CD14-positive monocyte (primary cell): ENCODE measurements at regions not wholly inside any gene's neighbourhood (a gene's known extent, or its start where the extent isn't known, plus 50 kb on each side); places are given as distances from the start of the nearest gene placed in this dataset.
A peak's percentile ranks its signal among the peaks of the same experiment; 100 is the strongest.

Experiments
- DNase-seq, 3 donors: peaks; one replicate each; pipeline ENCODE4 v3.0.0-alpha.2; 2011 to 2022
- H2AFZ ChIP-seq: 2 replicates; pipeline ENCODE4 v1.6.0; 2012; ENCODE audit warnings: mild to moderate bottlenecking, low read depth, low read length, inconsistent platforms; ENCODE audit not compliant: insufficient read depth, poor library complexity, severe bottlenecking
- H3K27ac ChIP-seq, 2 donors: 1 replicate in 1 of 2; 2 replicates in 1 of 2; pipeline ENCODE4 v1.5.1; 2012 to 2013; ENCODE audit warnings: low read length in 2 of 2, control low read depth in 1 of 2, inconsistent platforms in 1 of 2, low read depth in 1 of 2, mild to moderate bottlenecking in 1 of 2
- H3K27me3 ChIP-seq, 2 donors: one replicate each; pipeline versions ENCODE4 v1.6.0 to v1.6.1; 2011 to 2013; ENCODE audit warnings: low read length in 2 of 2; ENCODE audit not compliant: control insufficient read depth in 2 of 2, insufficient read depth in 2 of 2
- H3K36me3 ChIP-seq, 2 donors: replicated peaks in 1 of 2; 1 replicate in 1 of 2; 2 replicates in 1 of 2; pipeline versions ENCODE4 v1.5.1 to v1.6.1; 2012 to 2013; ENCODE audit warnings: low read length in 2 of 2, control low read depth in 1 of 2, inconsistent platforms in 1 of 2, mild to moderate bottlenecking in 1 of 2; ENCODE audit not compliant: insufficient read depth in 2 of 2, control insufficient read depth in 1 of 2
- H3K4me1 ChIP-seq, 2 donors: 1 replicate in 1 of 2; 2 replicates in 1 of 2; pipeline versions ENCODE4 v1.5.1 to v1.6.1; 2012 to 2013; ENCODE audit warnings: low read length in 2 of 2, control low read depth in 1 of 2, inconsistent platforms in 1 of 2, mild to moderate bottlenecking in 1 of 2, moderate library complexity in 1 of 2; ENCODE audit not compliant: insufficient read depth in 2 of 2, control insufficient read depth in 1 of 2
- H3K4me2 ChIP-seq: replicated peaks from 2 replicates; pipeline ENCODE3; 2012; ENCODE audit warnings: low read length, moderate library complexity, mild to moderate bottlenecking; ENCODE audit not compliant: poor library complexity, severe bottlenecking; ENCODE audit errors: extremely low read depth
- H3K4me3 ChIP-seq, 3 experiments: fragments of 200-600 bp in 1 of 3; sonication (generic) in 1 of 3; replicated peaks in 1 of 3; 1 replicate in 2 of 3; 2 replicates in 1 of 3; pipeline ENCODE4 v1.5.1; 2011 to 2013; ENCODE audit warnings: low read length in 3 of 3, mild to moderate bottlenecking in 3 of 3, control low read depth in 2 of 3, low read depth in 2 of 3, inconsistent platforms in 1 of 3, moderate library complexity in 1 of 3
- H3K79me2 ChIP-seq: 2 replicates; pipeline ENCODE4 v1.6.0; 2012; ENCODE audit warnings: mild to moderate bottlenecking, control low read depth, inconsistent platforms, low read length, moderate library complexity; ENCODE audit not compliant: insufficient read depth
- H3K9ac ChIP-seq: 2 replicates; pipeline ENCODE4 v1.6.0; 2017; ENCODE audit warnings: low read length, mild to moderate bottlenecking; ENCODE audit not compliant: insufficient read depth, poor library complexity, severe bottlenecking
- H3K9me3 ChIP-seq, 2 donors: replicated peaks in 1 of 2; 1 replicate in 1 of 2; 2 replicates in 1 of 2; pipeline versions ENCODE4 v1.5.1 to v1.6.1; 2012 to 2013; ENCODE audit warnings: low read length in 2 of 2, control low read depth in 1 of 2; ENCODE audit not compliant: control insufficient read depth in 1 of 2, insufficient read depth in 1 of 2
- H4K20me1 ChIP-seq: 2 replicates; pipeline ENCODE4 v1.6.0; 2012; ENCODE audit warnings: mild to moderate bottlenecking, low read length, control low read depth, moderate library complexity; ENCODE audit not compliant: insufficient read depth
- H3K27ac Mint-ChIP-seq, 7 donors: one replicate each; pipeline ENCODE4 v1.8.0; 2020; ENCODE audit warnings: mild to moderate bottlenecking in 7 of 7, mixed read lengths in 7 of 7, moderate library complexity in 6 of 7, inconsistent platforms in 2 of 7
- H3K27me3 Mint-ChIP-seq, 3 donors: one replicate each; pipeline ENCODE4 v1.8.0; 2021 to 2022; ENCODE audit warnings: low read depth in 3 of 3, mild to moderate bottlenecking in 3 of 3, mixed read lengths in 3 of 3, moderate library complexity in 3 of 3, inconsistent platforms in 1 of 3
- H3K36me3 Mint-ChIP-seq, 2 donors: one replicate each; pipeline ENCODE4 v1.8.0; 2020; ENCODE audit warnings: mixed read lengths in 2 of 2, inconsistent platforms in 1 of 2, mild to moderate bottlenecking in 1 of 2
- H3K4me1 Mint-ChIP-seq: one replicate; pipeline ENCODE4 v1.8.0; 2020; ENCODE audit warnings: mild to moderate bottlenecking, mixed read lengths
- H3K4me3 Mint-ChIP-seq, 2 donors: one replicate each; pipeline ENCODE4 v1.8.0; 2020; ENCODE audit warnings: mild to moderate bottlenecking in 2 of 2, mixed read lengths in 2 of 2, moderate library complexity in 1 of 2
- H3K9me3 Mint-ChIP-seq, 7 donors: one replicate each; pipeline ENCODE4 v1.8.0; 2020 to 2022; ENCODE audit warnings: mixed read lengths in 7 of 7, mild to moderate bottlenecking in 6 of 7, moderate library complexity in 6 of 7, inconsistent platforms in 2 of 7
- WGBS: methylation state at CpG from one replicate; pipeline ENCODE4 v1.1.5; 2013; ENCODE audit warnings: missing lambda C conversion rate; ENCODE audit not compliant: insufficient coverage; 5-methylcytosine and 5-hydroxymethylcytosine counted together
- intact Hi-C, 2 donors: fragments of 100-400 bp; cut with micrococcal nuclease; formaldehyde crosslinking; loops; one replicate each; pipeline versions ENCODE4 v1.15.0 to v1.15.1; 2023
- TF ChIP-seq, protein P1 (sequence below): fragments of 200-600 bp; IDR thresholded peaks from one replicate; pipeline ENCODE4 v1.8.0; 2022; ENCODE audit warnings: antibody characterized with exemption, mild to moderate bottlenecking

DNA sequence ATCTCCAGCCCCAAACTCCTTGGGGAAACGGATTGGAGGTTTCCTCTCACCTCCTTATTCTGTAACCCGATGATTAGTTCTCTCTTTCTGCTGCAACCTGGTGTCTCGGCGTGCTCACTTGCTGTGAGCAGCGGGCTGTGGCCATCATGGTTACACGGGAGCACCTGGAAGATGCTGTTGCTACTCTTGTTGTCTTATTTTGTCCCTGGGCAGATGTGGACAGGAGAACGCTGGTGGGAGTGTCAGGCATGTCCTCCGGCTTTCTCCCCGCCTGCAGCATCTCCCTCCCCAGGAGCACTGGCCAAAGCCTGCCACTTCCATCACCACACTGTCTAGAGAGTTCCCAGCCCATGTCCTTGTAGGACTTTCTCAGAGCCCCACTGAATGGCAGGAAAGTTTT is 211.8 kb upstream of the ZNF536 start:
- no peak overlapping the region for H3K4me2 ChIP-seq
- no peaks in the 10 kb centered on the region for H4K20me1 ChIP-seq
- peaks cover 0 to 1% (median 0%) of the 10 kb centered on the region in 3 donors for H3K27me3 Mint-ChIP-seq
- H3K9me3 ChIP-seq, result no peaks in the 10 kb centered on the region
- WGBS, result 83% methylated on average over 7 of the region's 9 CpGs
- H3K27ac Mint-ChIP-seq, result no peak overlapping the region
- H3K36me3 Mint-ChIP-seq, result no peaks in the 10 kb centered on the region
- no peaks in the 10 kb centered on the region for H3K36me3 ChIP-seq
- intact Hi-C loops, result no loop called here
- H3K27me3 ChIP-seq, result no peaks in the 10 kb centered on the region
- no peak overlapping the region for H3K4me3 Mint-ChIP-seq
- no peak overlapping the region for H3K27ac ChIP-seq
- DNase-seq, result no peak
- H3K4me1 ChIP-seq, result no peaks in the 10 kb centered on the region
- no peak overlapping the region for H2AFZ ChIP-seq
- TF ChIP-seq, protein P1, sequence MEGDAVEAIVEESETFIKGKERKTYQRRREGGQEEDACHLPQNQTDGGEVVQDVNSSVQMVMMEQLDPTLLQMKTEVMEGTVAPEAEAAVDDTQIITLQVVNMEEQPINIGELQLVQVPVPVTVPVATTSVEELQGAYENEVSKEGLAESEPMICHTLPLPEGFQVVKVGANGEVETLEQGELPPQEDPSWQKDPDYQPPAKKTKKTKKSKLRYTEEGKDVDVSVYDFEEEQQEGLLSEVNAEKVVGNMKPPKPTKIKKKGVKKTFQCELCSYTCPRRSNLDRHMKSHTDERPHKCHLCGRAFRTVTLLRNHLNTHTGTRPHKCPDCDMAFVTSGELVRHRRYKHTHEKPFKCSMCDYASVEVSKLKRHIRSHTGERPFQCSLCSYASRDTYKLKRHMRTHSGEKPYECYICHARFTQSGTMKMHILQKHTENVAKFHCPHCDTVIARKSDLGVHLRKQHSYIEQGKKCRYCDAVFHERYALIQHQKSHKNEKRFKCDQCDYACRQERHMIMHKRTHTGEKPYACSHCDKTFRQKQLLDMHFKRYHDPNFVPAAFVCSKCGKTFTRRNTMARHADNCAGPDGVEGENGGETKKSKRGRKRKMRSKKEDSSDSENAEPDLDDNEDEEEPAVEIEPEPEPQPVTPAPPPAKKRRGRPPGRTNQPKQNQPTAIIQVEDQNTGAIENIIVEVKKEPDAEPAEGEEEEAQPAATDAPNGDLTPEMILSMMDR, result no peak
- no peaks in the 10 kb centered on the region for H3K79me2 ChIP-seq
- H3K4me3 ChIP-seq, result no peak overlapping the region
- no peaks in the 10 kb centered on the region for H3K4me1 Mint-ChIP-seq
- peaks cover 0 to 10% (median 4%) of the 10 kb centered on the region in 7 donors for H3K9me3 Mint-ChIP-seq
- H3K9ac ChIP-seq, result no peak overlapping the region

DNA sequence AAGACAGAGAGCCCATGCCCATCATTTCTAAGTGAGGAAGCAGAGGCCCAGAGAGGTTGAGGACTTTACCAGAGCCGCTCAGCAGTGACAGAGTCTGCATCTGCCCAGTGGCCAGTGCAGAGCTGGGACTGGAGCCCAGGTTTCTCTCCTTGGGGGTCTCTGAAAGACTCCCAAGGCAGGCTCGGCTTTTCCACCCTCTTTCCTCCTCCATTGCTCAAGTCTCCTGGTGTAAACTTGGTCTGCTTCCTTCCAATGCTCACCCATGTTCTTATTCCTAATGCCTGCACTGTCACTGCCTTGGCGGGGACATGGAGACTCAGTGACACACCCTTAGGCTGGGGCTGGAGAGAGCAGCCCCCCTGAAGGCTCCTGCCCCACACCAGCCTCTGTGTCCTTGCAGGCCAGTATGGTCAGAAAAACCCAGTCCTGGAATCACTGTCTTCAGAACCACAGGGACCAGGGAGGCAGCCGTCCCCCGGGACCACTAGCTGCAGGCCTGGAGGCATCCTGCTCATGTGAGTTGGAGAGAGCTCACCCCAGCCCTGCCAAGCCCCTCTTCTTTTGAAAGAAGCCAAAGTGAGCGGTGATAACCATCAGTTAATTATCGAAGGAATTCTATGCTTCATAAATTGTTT is 211.0 kb upstream of the ZNF536 start:
- Histone ChIP-seq H3K4me1 (no peaks in the 10 kb centered on the region), H3K4me3 (no peak overlapping the region), H3K9me3 (no peaks in the 10 kb centered on the region), H3K79me2 (no peaks in the 10 kb centered on the region), H4K20me1 (no peaks in the 10 kb centered on the region), H2AFZ (no peak overlapping the region), H3K27ac (no peak overlapping the region), H3K36me3 (no peaks in the 10 kb centered on the region), H3K27me3 (no peaks in the 10 kb centered on the region), H3K4me2 (no peak overlapping the region), H3K9ac (no peak overlapping the region)
- H3K36me3 Mint-ChIP-seq, result no peaks in the 10 kb centered on the region
- TF ChIP-seq, protein P1, result no peak
- peaks cover 0 to 2% (median 1%) of the 10 kb centered on the region in 3 donors for H3K27me3 Mint-ChIP-seq
- no peak for DNase-seq
- intact Hi-C loops, result no loop called here
- H3K4me1 Mint-ChIP-seq, result no peaks in the 10 kb centered on the region
- peaks cover 0 to 10% (median 4%) of the 10 kb centered on the region in 7 donors for H3K9me3 Mint-ChIP-seq
- WGBS, result 88% methylated on average over 5 of the region's 7 CpGs
- H3K4me3 Mint-ChIP-seq, result no peak overlapping the region
- H3K27ac Mint-ChIP-seq, result peak overlapping the region in 1 of 7 donors; percentile 24
